Natural killer cell treated with Interleukin-12 subunit alpha and Interleukin-12 subunit beta and Interleukin-15 and Interleukin-18, amount 100 ng/mL, for 72 hours (primary cell): ENCODE measurements at regions not wholly inside any gene's neighbourhood (a gene's known extent, or its start where the extent isn't known, plus 50 kb on each side); places are given as distances from the start of the nearest gene placed in this dataset.

Source experiments
- ATAC-seq, 2 donors: fragments of 150-1000 bp; cut with Tn5 transposase in 1 of 2; sonication (Bioruptor Pico), chemical (Tn5 transposase) in 1 of 2; 2 replicates each; pipeline ENCODE4 v1.10.0; 2021
- DNase-seq: peaks from one replicate; pipeline ENCODE4 v3.0.0; 2022; ENCODE audit warnings: low spot score
- H3K27ac Mint-ChIP-seq, 2 donors: 1 replicate in 1 of 2; 2 replicates in 1 of 2; pipeline ENCODE4 v1.8.0; 2022; ENCODE audit warnings: mixed read lengths in 2 of 2, mild to moderate bottlenecking in 1 of 2, moderate library complexity in 1 of 2
- H3K27me3 Mint-ChIP-seq, 2 donors: 1 replicate in 1 of 2; 2 replicates in 1 of 2; pipeline ENCODE4 v1.8.0; 2022; ENCODE audit warnings: mixed read lengths in 2 of 2
- H3K36me3 Mint-ChIP-seq: one replicate; pipeline ENCODE4 v1.8.0; 2022; ENCODE audit warnings: mixed read lengths
- H3K4me1 Mint-ChIP-seq, 2 donors: 1 replicate in 1 of 2; 2 replicates in 1 of 2; pipeline ENCODE4 v1.8.0; 2022; ENCODE audit warnings: low read depth in 2 of 2, mixed read lengths in 2 of 2, mild to moderate bottlenecking in 1 of 2
- H3K4me3 Mint-ChIP-seq: one replicate; pipeline ENCODE4 v1.8.0; 2022; ENCODE audit warnings: mixed read lengths
- H3K9me3 Mint-ChIP-seq: 2 replicates; pipeline ENCODE4 v1.8.0; 2022; ENCODE audit warnings: mixed read lengths

- ATAC-seq, result no peak
Observed at GRCh38 chr6:110529907-110530306, 53.5 kb upstream of the SLC22A16 start.

GRCh38 chr6:110529355-110529754 is 52.9 kb upstream of the SLC22A16 start:
- no peak overlapping the region for H3K4me3 Mint-ChIP-seq
- H3K27me3 Mint-ChIP-seq, result peaks cover 6 to 9% of the 10 kb centered on the region in 2 donors
- H3K4me1 Mint-ChIP-seq, result peaks cover 4% of the 10 kb centered on the region in 2 donors
- H3K36me3 Mint-ChIP-seq, result no peaks in the 10 kb centered on the region
- no peak overlapping the region for H3K27ac Mint-ChIP-seq
- DNase-seq (no peak), ATAC-seq (no peak)
- H3K9me3 Mint-ChIP-seq, result no peaks in the 10 kb centered on the region

More at GRCh38 chr6:110529907-110530306, 53.5 kb upstream of the SLC22A16 start:
- Mint-ChIP-seq H3K27me3 (peaks cover 6 to 9% of the 10 kb centered on the region in 2 donors), H3K4me3 (no peak overlapping the region), H3K36me3 (no peaks in the 10 kb centered on the region), H3K4me1 (peaks cover 4% of the 10 kb centered on the region in 2 donors), H3K27ac (no peak overlapping the region), H3K9me3 (no peaks in the 10 kb centered on the region)
- DNase-seq, result no peak

GRCh38 chr6:110528930-110529325 is 52.5 kb upstream of the SLC22A16 start:
- Mint-ChIP-seq H3K27ac (no peak overlapping the region), H3K4me3 (no peak overlapping the region), H3K4me1 (peaks cover 4% of the 10 kb centered on the region in 2 donors), H3K9me3 (no peaks in the 10 kb centered on the region), H3K27me3 (peaks cover 4 to 9% of the 10 kb centered on the region in 2 donors), H3K36me3 (no peaks in the 10 kb centered on the region)
- ATAC-seq (no peak), DNase-seq (no peak)

DNA sequence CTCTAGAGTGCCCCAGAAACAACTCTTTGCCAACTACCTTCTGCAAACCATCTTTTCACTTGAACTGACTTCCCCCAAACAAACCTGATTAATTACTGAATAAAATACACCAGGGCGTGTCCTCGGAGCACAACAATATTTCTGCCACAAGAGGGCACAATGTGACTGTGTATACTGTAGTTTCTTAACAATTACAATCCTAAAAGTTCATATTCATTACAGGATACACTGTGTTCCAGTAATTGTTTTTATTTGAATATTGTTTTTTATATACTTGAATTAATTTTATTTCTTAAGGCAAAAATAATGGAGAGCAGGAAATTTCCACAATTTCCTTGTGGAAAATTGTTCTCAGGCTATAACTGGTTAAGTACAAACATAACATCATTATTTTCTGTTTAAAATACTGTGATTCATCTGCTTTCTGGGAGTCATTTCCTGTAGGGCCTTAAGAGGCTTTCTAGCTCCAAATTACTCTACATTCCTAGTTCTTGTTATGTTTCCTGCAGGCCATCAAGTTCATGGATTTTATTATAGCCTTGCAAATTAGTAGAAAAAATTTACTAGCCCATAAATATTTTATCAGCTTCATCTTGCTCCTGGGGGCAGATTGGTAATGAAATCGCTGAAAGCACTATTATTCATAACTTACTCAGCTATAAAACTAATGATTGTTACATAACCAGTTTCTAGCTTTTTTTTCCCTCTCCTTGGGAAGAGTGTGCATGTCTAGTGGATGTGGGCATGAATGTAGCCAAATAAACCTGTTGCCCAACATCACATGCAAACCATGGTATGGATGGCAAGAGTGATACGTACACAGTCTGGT is 51.9 kb upstream of the SLC22A16 start:
- Mint-ChIP-seq H3K27ac (no peak overlapping the region), H3K4me1 (peaks cover 4% of the 10 kb centered on the region in 2 donors), H3K4me3 (no peak overlapping the region), H3K27me3 (peaks cover 0 to 6% of the 10 kb centered on the region in 2 donors), H3K36me3 (no peaks in the 10 kb centered on the region), H3K9me3 (no peaks in the 10 kb centered on the region)
- no peak for DNase-seq
- no peak for ATAC-seq

GRCh38 chr6:110527516-110527915 is 51.1 kb upstream of the SLC22A16 start:
- H3K27ac Mint-ChIP-seq, result no peak overlapping the region
- no peaks in the 10 kb centered on the region for H3K9me3 Mint-ChIP-seq
- H3K4me3 Mint-ChIP-seq, result no peak overlapping the region
- H3K36me3 Mint-ChIP-seq, result no peaks in the 10 kb centered on the region
- no peak for ATAC-seq
- peaks cover 0 to 6% of the 10 kb centered on the region in 2 donors for H3K27me3 Mint-ChIP-seq
- H3K4me1 Mint-ChIP-seq, result peaks cover 4% of the 10 kb centered on the region in 2 donors
- no peak for DNase-seq

DNA sequence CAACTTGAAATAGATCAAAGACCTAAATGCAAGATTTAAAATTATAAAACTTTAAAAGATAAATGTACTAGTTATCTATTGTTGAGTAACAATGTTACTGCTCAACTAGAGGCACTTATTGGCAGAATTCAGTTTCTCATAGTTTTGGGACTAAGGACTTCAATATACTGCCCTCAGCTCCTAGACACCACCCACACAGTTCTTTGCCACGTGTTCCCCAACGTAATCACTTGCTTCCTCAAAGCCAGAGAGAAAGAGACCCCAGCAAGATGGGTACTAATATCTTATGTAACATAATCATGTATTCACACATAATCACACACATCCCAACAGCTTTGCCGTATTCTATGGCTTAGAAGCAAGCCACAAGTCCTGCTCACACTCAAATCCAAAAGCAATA is 50.3 kb upstream of the SLC22A16 start:
- no peaks in the 10 kb centered on the region for H3K36me3 Mint-ChIP-seq
- ATAC-seq (no peak), DNase-seq (no peak)
- H3K9me3 Mint-ChIP-seq, result no peaks in the 10 kb centered on the region
- H3K4me1 Mint-ChIP-seq, result peaks cover 4% of the 10 kb centered on the region in 2 donors
- no peak overlapping the region for H3K4me3 Mint-ChIP-seq
- H3K27me3 Mint-ChIP-seq, result peaks cover 0 to 6% of the 10 kb centered on the region in 2 donors
- H3K27ac Mint-ChIP-seq, result no peak overlapping the region
